ENCODE measurements at regions not wholly inside any gene's neighbourhood (a gene's known extent, or its start where the extent isn't known, plus 50 kb on each side); places are given as distances from the start of the nearest gene placed in this dataset.

DNA sequence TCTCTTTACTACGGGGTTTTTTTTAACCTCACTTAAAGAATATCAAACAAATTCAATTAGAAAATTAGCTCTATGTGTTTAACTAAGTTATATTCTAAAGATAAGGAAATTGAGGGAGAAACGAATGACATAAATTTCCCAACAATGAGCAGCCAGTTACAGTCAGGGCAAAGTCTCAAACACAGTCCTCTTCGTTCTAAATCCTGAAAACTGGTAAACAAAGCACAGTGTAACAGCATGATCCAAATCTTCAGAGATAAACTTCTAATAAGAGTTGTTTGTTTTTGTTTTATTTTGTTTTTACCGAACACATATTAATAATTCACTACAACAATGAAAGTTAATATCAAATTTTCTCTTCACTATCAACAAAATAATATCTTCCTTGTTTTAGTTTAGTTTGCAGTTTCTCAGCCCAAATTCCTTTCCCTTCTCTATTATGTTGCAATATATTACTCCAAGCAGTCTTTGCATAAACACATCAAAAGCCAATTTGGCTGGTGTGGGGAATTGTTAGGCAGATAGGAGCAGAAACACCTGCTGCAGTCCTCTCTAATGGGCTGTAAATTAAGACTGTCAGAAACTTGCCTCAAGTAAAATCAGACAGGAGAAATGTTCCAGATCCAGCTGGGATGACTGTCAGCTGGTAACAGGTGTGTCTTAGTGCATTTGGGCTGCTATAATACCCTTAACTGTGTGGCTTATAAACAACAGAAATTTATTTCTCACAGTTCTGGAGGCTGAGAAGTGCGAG lies 106.5 kb upstream of the SGCG start:
- TF ChIP-seq, protein P1, sequence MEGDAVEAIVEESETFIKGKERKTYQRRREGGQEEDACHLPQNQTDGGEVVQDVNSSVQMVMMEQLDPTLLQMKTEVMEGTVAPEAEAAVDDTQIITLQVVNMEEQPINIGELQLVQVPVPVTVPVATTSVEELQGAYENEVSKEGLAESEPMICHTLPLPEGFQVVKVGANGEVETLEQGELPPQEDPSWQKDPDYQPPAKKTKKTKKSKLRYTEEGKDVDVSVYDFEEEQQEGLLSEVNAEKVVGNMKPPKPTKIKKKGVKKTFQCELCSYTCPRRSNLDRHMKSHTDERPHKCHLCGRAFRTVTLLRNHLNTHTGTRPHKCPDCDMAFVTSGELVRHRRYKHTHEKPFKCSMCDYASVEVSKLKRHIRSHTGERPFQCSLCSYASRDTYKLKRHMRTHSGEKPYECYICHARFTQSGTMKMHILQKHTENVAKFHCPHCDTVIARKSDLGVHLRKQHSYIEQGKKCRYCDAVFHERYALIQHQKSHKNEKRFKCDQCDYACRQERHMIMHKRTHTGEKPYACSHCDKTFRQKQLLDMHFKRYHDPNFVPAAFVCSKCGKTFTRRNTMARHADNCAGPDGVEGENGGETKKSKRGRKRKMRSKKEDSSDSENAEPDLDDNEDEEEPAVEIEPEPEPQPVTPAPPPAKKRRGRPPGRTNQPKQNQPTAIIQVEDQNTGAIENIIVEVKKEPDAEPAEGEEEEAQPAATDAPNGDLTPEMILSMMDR (IDR thresholded peaks at IDR 0.05): no peak
- TF ChIP-seq POLR2AphosphoS5 (IDR thresholded peaks at IDR 0.05; ENCODE audit: low read depth, low read length) (no peak), SIN3A (IDR thresholded peaks at IDR 0.05; ENCODE audit: borderline replicate concordance, insufficient read depth, low read depth, low read length) (no peak), TCF7L2 (IDR thresholded peaks at IDR 0.05; ENCODE audit: low read depth, low read length) (no peak)
